Cardiac fibroblast (primary cell): ENCODE measurements at regions not wholly inside any gene's neighbourhood (a gene's known extent, or its start where the extent isn't known, plus 50 kb on each side); places are given as distances from the start of the nearest gene placed in this dataset.

ENCODE experiments used
- DNase-seq, 2 donors: peaks; one replicate each; pipeline versions ENCODE4 v3.0.0 to v3.0.0-alpha.2; 2010; ENCODE audit warnings: low read depth in 2 of 2
- H3K4me3 ChIP-seq, 2 donors: replicated peaks in 1 of 2; 1 replicate in 1 of 2; 2 replicates in 1 of 2; pipeline ENCODE4 v1.5.1; 2011; ENCODE audit warnings: low read depth in 2 of 2, low read length in 2 of 2, mild to moderate bottlenecking in 2 of 2, moderate library complexity in 1 of 2
- CTCF ChIP-seq: IDR thresholded peaks from one replicate; pipeline ENCODE4 v1.5.1; 2011; ENCODE audit warnings: low read depth, mild to moderate bottlenecking, low read length, inconsistent platforms

- TF ChIP-seq CTCF = no peak
- no peak overlapping the region for H3K4me3 ChIP-seq
- DNase-seq = no peak
Observed at GRCh38 chr11:115869131-115869530, 364.9 kb upstream of the CADM1 start.

- DNase-seq = no peak
- H3K4me3 ChIP-seq = no peak overlapping the region
- no peak for TF ChIP-seq CTCF
Observed at GRCh38 chr11:115860246-115860645, 356.0 kb upstream of the CADM1 start.

GRCh38 chr11:115848611-115849010 is 344.4 kb upstream of the CADM1 start:
- no peak overlapping the region for H3K4me3 ChIP-seq
- no peak for TF ChIP-seq CTCF
- no peak for DNase-seq

- no peak overlapping the region for H3K4me3 ChIP-seq
- no peak for TF ChIP-seq CTCF
- DNase-seq = no peak
Observed at GRCh38 chr11:115848080-115848479, 343.9 kb upstream of the CADM1 start.

- H3K4me3 ChIP-seq = no peak overlapping the region
- no peak for TF ChIP-seq CTCF
- DNase-seq = no peak
Observed at GRCh38 chr11:115845872-115846271, 341.7 kb upstream of the CADM1 start.

- H3K4me3 ChIP-seq = no peak overlapping the region
- no peak for TF ChIP-seq CTCF
- DNase-seq = no peak
Observed at GRCh38 chr11:115843685-115844084, 339.5 kb upstream of the CADM1 start.

GRCh38 chr11:115843111-115843510 is 338.9 kb upstream of the CADM1 start:
- no peak for DNase-seq
- no peak for TF ChIP-seq CTCF
- no peak overlapping the region for H3K4me3 ChIP-seq
